ENCODE measurements at regions not wholly inside any gene's neighbourhood (a gene's known extent, or its start where the extent isn't known, plus 50 kb on each side); places are given as distances from the start of the nearest gene placed in this dataset.
A peak's percentile ranks its signal among the peaks of the same experiment; 100 is the strongest.
"Not testable (repeated sequence)": the region's sequence is repeated elsewhere in the genome, so short reads cannot be mapped to it uniquely, and the experiment has no call there.

DNA sequence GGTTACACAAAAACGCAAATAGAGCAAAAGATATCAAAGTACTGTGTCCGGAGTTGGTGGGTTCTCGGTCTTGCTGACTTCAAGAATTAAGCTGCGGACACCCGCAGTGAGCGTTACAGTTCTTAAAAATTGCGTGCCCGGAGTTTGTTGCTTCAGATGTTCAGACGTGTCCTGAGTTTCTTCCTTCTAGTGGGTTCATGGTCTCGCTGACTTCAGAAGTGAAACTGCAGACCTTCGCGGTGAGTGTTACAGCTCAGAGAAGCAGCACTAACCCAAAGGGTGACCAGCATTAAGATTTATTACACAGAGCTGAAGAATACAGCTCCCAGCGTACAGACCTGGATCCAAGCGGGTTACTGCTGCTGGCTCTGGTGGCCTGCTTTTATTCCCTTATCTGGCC is 125.7 kb upstream of the TWIST2 start:
- DNase-seq (ENCODE audit: low spot score), result no peak
- Histone ChIP-seq H3K4me3 (no peak overlapping the region), H3K27ac (no peak overlapping the region)
- TF ChIP-seq, protein P1, sequence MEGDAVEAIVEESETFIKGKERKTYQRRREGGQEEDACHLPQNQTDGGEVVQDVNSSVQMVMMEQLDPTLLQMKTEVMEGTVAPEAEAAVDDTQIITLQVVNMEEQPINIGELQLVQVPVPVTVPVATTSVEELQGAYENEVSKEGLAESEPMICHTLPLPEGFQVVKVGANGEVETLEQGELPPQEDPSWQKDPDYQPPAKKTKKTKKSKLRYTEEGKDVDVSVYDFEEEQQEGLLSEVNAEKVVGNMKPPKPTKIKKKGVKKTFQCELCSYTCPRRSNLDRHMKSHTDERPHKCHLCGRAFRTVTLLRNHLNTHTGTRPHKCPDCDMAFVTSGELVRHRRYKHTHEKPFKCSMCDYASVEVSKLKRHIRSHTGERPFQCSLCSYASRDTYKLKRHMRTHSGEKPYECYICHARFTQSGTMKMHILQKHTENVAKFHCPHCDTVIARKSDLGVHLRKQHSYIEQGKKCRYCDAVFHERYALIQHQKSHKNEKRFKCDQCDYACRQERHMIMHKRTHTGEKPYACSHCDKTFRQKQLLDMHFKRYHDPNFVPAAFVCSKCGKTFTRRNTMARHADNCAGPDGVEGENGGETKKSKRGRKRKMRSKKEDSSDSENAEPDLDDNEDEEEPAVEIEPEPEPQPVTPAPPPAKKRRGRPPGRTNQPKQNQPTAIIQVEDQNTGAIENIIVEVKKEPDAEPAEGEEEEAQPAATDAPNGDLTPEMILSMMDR (IDR thresholded peaks at IDR 0.05), result no peak

DNA sequence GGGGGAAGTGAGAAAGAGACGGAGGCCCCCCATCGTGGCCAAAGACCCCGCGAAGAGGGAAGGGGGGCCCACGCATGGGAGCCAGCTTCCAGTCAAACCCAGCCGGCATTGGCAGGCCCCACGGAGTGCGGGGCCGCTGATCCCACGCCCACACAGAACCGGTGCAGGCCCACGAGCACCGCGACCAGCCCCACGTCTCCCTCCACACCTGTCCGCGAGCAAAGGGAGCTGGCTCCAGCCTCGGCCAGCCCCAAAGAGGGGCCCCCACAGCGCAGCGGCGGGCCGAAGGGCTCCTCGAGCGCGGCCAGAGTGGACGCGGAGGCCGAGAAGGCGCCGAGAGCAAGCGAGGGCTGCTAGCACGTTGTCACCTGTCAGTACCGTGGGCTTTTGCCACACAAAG is 125.0 kb upstream of the TWIST2 start:
- TF ChIP-seq, protein P1 (IDR thresholded peaks at IDR 0.05), result no peak
- H3K27ac ChIP-seq, result no peak overlapping the region
- H3K4me3 ChIP-seq, result no peak overlapping the region
- no peak for DNase-seq (ENCODE audit: low spot score)

DNA sequence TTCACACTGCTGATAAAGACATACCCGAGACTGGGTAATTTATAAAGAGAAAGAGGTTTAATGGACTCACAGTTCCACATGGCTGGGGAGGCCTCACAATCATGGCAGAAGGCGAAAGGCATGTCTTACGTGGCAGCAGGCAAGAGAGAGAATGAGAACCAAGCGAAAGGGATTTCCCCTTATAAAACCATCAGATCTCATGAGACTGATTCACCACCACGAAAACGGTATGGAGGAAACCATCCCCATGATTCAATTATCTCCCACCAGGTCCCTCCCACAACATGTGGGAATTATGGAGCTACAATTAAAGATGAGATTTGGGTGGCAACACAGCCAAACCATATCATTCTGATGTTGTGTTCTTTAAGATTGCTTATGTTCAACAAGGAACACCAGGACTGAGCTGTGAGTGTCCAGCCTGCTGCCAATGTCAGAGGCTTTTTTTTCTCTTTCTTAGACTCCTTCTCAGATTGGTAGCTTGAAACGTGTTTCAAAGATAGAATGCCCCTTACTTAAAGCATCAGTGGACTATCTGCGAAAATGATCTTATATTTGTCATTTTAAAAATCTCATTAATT is 124.1 kb upstream of the TWIST2 start:
- H3K27ac ChIP-seq; H3K4me3 ChIP-seq; DNase-seq (ENCODE audit: low spot score): not testable (repeated sequence)

DNA sequence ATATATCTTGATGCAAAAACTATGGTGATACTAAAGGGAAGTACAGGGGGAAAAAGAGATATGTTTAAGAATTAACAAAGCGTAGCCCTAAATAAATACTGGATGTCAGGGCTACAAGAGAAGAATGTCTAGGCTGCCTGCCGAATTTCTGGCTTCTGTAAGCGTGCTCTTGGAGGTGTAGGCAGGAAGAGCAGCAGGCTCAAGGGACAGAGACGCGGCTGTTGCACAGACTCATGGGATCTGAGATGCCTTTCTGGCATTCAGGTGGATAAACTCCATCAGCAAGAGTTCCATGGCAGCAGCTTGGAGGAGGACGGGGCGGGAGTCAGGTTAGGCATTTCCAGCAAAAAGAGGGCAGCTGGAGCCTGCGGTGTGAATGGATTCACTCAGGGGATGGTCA is 123.2 kb upstream of the TWIST2 start:
- DNase-seq (ENCODE audit: low spot score), result no peak
- H3K27ac ChIP-seq, result no peak overlapping the region
- TF ChIP-seq, protein P1 (IDR thresholded peaks at IDR 0.05), result no peak

DNA sequence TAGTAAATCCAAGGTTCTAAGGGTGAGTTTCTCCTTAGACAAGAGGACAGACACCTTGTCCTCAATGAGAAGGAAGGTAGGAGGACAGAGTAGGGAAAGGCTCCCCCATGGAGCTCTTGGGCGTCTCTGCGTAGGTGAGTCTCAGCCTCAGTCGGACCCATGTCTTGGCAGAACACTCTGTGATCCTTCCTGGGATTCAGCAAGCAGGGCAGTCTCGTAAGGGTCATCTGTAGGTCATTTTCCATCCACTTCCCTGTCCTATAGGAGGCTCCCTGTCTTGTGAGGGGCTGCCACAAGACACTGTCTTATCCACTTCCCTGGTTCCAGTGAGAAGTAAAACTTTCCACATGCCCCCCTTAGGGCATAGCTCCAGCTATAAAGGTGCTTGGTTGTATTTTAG is 122.6 kb upstream of the TWIST2 start:
- no peak for DNase-seq (ENCODE audit: low spot score)
- Histone ChIP-seq H3K27ac (no peak overlapping the region), H3K4me3 (no peak overlapping the region)
- TF ChIP-seq, protein P1 (IDR thresholded peaks at IDR 0.05), result no peak

More for the DNA sequence above, 123.2 kb upstream of the TWIST2 start:
- H3K4me3 ChIP-seq, result no peak overlapping the region

DNA sequence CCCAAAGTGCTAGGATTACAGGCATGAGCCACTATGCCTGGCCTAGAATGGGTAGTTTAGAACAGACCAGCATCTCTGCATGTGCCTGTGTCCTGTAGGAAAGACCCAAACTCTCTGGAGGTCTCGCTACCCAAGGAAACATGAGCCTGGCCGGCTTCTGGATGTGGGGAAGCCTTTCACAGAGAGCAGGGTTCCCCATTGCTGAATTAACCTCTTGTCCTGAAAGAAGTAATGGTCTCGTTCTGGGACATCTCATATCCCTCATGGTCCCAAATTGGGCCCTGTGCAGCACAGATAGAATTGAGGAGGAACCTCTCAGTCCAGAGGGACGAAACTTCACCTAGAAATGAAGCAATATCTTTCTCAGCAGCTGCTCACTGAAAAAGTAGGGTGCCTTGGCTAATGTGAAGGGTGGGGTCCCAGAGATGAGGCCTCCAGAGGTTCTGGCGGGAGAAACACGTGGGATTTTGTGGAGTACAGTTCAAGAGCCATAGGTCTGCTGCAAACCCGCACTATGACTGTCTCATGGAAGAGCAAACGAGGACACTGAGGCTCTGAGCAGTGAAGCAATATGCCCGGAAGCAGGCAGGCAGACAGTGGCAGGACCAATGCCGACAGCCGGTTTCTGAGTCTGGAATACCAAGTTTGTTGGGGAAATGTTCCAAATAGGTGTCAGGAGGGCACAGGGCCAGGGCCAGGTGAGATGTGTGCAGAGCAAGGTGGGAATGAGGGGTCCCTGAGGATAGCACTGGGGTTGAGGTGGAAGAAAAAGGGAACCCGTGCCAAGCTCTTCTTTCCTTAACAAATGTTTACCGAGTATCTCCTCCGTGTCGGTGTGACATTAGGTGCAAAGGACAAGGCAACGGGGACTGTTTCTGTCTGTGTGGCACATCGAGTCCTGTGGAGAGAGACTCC is 121.0 kb upstream of the TWIST2 start:
- Histone ChIP-seq H3K27ac (peak overlapping the region; percentile 76 to 86), H3K4me3 (no peak overlapping the region)
- no peak for DNase-seq (ENCODE audit: low spot score)
- TF ChIP-seq, protein P1 (IDR thresholded peaks at IDR 0.05), result no peak

DNA sequence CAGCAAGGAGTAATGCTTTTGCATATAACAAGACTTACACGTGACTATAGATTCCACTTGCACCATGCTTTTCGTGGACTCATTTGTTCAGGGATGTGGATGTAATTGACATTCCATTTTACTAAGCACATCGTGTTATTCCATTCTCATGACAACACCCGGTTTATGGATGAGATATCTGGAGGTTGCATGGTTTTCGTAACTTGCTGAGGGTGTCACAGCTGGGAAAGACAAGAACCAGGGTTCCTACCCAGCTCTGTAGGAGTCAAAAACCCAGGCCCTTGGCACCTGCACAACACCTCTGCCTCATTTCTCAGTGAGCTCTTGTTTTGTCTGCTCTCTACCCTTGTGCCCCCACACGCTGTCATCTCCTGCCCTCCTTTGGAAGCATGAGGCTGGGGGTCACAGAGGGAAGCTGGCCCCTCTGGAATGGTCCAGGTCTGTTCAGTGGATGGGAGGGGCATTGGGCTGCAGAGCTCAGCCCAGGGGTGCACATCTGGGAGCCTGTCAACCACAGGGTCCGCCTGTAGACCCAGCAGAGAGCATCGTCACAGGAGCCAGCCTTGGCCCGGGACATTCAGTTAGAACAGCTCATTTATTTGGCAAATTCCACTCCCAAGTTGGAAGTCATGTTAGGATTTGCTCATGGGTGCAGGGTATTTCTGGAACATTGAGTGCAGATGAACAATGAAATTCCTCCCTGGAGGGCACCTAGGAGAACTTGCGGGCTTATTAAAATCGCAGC is 120.1 kb upstream of the TWIST2 start:
- Histone ChIP-seq H3K27ac (peak overlapping the region; percentile 76 to 86), H3K4me3 (no peak overlapping the region)
- peak; percentile 83 for DNase-seq (ENCODE audit: low spot score)
- TF ChIP-seq, protein P1 (IDR thresholded peaks at IDR 0.05), result no peak

All from coronary artery (tissue), 2 donors.